RWPE1 (cell line): ENCODE measurements at regions not wholly inside any gene's neighbourhood (a gene's known extent, or its start where the extent isn't known, plus 50 kb on each side); places are given as distances from the start of the nearest gene placed in this dataset.

ENCODE experiments used
- CTCF ChIA-PET: fragments of 350-600 bp; sonication (Branson Sonifier 250); formaldehyde crosslinking; extraction: SDS; loops from one replicate; lab custom pipeline; 2021; lab: Yijun Ruan, JAX
- POLR2A ChIA-PET: fragments of 400-600 bp; formaldehyde crosslinking; extraction: SDS; loops from one replicate; lab custom pipeline; 2020; ENCODE audit warnings: antibody characterized with exemption; ENCODE audit not compliant: low non-redundant PET; lab: Yijun Ruan, JAX
- DNase-seq: peaks from one replicate; pipeline ENCODE4 v3.0.0; 2012; ENCODE audit warnings: low spot score
- H3K27ac ChIP-seq: fragments of 450-650 bp; 2 replicates; pipeline ENCODE4 v1.5.1; 2017
- CTCF ChIP-seq: fragments of 450-650 bp; conservative IDR thresholded peaks from 2 replicates; pipeline ENCODE4 v1.5.1; 2017; ENCODE audit warnings: low read depth, mild to moderate bottlenecking

DNA sequence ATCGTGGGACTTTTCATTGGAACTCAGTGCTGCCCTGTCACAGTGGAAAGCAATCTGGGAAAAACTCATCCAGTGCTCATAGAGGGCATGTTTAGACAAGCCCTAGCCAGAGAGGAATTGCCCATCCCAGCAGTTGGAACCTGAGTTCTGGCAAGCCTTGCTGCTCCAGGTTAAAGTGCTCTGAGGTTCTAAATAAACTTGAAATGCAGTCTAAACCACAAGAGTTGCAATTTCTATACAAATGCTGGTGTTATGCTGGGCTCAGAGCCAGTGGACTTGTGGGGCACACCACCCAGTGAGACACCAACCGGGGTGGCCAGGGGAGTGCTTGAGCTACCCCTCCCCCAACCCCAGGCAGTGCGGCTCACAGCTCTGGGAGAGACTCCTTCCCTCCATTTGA lies 142.8 kb upstream of the PPP1R2C start:
- POLR2A ChIA-PET = no interaction called here
- no peak for TF ChIP-seq CTCF
- CTCF ChIA-PET = interaction anchor here (0.6 kb wide), 1 partner anchor 1890 kb away, joined by 4 read pairs; no protein-coding TSS in a partner anchor
- peak overlapping the region; percentile 52 for H3K27ac ChIP-seq
- DNase-seq = peak; percentile 15

GRCh38 chrX:42930071-42930470 lies 152.1 kb upstream of the PPP1R2C start:
- no peak for DNase-seq
- CTCF ChIA-PET = no interaction called here
- no peak for TF ChIP-seq CTCF
- POLR2A ChIA-PET = no interaction called here
- no peak overlapping the region for H3K27ac ChIP-seq

- CTCF ChIA-PET = no interaction called here
- POLR2A ChIA-PET = no interaction called here
- H3K27ac ChIP-seq = no peak overlapping the region
- no peak for TF ChIP-seq CTCF
- DNase-seq = no peak
Observed at GRCh38 chrX:42930951-42931350, 153.0 kb upstream of the PPP1R2C start.

- ChIA-PET CTCF (no interaction called here), POLR2A (interaction anchor here (0.7 kb wide), 1 partner anchor 15 kb away, joined by 3 read pairs; no protein-coding TSS in a partner anchor)
- TF ChIP-seq CTCF = no peak
- H3K27ac ChIP-seq = no peak overlapping the region
- DNase-seq = no peak
Observed at GRCh38 chrX:42933187-42933586, 155.2 kb upstream of the PPP1R2C start.

DNA sequence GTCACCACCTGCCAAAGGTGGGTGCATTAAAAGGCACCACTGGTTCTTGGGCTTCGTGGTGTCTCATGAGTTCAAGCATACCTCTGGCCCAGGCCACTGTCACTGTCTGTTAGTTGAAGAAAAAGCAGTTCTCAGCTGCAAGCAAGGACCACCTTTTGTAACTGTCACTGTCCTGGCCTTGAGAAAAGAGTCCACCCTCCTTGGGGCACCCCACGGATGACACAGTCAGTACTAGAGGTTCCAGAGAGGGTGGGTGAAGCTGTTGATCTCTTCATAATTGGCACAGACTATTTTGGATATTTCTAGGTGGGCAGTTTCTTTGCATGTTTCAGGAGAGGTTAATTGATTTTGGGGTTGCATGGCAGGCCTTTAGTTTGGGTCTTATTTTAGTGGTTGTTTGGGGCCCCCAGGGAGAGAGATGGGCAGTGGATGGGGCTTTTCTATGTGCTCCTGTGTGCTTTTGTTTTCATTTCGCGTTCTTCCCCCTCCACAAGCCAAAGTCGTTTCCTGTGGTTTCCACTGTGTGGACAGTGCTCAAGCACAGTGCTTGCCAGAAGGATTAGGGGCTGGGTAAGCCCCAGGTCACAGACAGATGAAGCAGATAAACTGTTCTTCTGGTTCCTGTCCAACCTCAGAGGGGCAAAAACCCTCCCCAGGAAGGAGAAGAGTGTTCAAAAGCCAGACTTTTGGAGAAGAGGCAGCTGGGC lies 156.2 kb upstream of the PPP1R2C start:
- DNase-seq = no peak
- ChIA-PET POLR2A (interaction anchor here (0.7 kb wide), 1 partner anchor 14 kb away, joined by 3 read pairs; no protein-coding TSS in a partner anchor), CTCF (no interaction called here)
- TF ChIP-seq CTCF = no peak
- no peak overlapping the region for H3K27ac ChIP-seq

- CTCF ChIA-PET = no interaction called here
- DNase-seq = no peak
- no peak for TF ChIP-seq CTCF
- no peak overlapping the region for H3K27ac ChIP-seq
- POLR2A ChIA-PET = no interaction called here
Observed at GRCh38 chrX:42941671-42942070, 163.7 kb upstream of the PPP1R2C start.
